AML-193 (cell line): ENCODE measurements at regions not wholly inside any gene's neighbourhood (a gene's known extent, or its start where the extent isn't known, plus 50 kb on each side); places are given as distances from the start of the nearest gene placed in this dataset.
"Not testable (repeated sequence)": the region's sequence is repeated elsewhere in the genome, so short reads cannot be mapped to it uniquely, and the experiment has no call there.

Experiments
- DNase-seq, 2 experiments: peaks; one replicate each; lab custom pipeline; 2025; lab: John Stamatoyannopoulos, UW

DNA sequence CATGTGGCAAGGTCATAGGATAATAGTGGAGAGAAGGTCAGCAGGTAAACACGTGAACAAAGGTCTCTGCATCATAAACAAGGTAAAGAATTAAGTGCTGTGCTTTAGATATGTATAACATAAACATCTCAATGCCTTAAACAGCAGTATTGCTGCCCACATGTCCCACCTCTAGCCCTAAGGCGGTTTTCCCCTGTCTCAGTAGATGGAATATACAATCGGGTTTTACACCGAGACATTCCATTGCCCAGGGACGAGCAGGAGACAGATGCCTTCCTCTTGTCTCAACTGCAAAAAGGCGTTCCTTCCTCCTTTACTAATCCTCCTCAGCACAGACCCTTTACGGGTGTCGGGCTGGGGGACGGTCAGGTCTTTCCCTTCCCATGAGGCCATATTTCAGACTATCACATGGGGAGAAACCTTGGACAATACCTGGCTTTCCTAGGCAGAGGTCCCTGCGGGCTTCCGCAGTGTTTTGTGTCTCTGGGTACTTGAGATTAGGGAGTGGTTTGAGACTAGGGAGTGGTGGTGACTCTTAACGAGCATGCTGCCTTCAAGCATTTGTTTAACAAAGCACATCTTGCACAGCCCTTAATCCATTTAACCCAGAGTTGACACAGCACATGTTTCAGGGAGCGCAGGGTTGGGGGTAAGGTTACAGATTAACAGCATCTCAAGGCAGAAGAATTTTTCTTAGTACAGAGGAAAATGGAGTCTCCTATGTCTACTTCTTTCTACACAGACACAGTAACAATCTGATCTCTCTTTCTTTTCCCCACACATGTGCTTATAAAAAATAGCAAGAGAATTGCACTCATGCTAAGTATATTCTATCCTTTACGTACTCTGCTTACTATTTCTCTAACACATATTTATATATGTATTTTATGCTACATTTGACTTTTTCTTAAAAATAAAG, 347.7 kb upstream of the TMEFF2 start:
- DNase-seq = not testable (repeated sequence)

DNA sequence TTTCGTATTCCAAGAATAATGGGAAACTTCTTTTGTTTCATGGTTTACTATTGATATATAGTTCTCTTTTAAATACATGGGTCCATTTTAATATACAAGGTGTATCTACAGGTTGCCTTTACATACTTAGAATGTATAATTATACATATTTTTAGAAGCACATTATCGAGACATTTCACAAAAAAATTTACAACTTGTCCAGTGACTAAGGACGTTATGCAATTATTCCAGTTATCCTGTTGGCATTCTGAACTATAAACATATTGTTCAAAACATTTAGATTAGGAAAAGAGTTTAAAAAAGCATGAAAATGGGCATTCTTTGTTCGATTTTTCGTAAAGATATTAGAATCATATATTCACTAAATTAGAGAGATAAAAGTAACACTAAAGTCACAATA, 344.6 kb upstream of the TMEFF2 start:
- DNase-seq = no peak

DNA sequence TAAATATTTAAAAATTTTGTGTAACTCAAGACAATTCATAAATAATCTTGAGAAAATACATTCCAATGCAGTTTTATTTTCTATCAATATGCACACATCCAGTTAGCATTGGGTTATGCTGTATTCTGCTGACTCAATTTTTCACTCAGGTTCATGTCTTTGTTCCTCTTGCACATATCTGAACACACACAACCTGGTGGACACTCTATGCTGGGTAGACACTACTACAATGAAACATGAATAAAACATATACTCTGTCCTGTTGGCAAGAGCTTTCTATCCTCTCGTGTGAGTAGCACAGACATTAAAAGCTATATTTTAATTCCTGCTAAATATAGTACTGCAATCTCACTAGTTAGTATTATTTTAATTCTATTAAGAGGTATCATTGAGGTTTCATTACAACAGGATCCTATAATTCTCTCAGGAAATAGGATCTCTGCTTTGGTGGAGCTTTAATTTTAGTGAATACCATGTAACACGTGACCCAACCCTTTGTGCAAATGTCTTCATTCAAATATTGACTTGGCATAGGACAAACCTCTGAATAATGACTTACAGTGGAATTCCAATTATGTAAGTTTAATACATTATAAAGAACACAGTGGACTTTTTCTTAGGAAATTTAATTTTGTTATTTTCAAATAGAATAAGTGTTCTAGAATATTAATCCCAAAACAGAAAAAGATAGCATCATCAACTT, 342.3 kb upstream of the TMEFF2 start:
- no peak for DNase-seq

DNA sequence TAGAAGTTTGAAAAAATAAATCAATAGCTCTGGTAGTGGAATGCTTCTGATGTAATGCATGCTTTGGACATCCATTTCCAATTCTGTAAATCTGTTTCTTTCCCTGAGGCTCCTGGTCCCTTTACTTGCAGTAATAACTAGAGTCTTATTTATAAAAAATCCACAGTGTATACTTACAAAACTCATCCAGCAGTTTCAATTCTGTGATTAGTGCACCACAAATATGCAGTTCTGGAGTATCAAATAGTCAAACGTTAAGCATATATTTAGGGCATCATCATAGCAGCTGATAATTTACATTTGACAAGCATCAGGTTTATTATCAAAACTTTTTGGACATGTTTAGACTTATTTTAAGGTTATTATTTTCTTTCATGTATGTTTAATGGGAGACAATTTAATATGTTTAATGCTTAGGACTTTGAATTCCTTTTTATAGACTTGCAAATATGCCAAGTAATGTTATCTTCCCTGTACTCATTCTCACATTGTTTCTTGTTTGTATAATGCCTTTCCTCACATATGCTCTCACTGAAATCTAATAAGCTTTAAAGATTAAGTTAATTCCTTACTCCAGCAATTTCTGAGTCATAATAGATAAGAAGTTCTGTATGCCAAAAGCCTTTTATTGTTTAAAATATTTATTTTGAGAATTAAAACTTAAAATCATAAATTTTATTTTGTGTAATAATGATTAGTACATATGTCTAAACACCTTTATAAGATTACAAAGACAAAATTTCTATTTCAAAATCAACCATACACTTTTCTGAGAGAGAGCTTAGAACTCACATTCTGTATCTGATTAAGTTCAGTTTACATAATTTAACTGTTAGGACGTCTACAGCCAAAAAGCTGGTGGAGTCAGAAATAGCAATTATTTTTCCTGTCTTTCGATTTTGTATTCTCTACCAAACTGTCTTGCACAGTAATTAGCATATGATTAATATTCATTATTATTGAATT, 341.5 kb upstream of the TMEFF2 start:
- no peak for DNase-seq

GRCh38 chr2:192534072-192534471, 339.3 kb upstream of the TMEFF2 start:
- no peak for DNase-seq

DNA sequence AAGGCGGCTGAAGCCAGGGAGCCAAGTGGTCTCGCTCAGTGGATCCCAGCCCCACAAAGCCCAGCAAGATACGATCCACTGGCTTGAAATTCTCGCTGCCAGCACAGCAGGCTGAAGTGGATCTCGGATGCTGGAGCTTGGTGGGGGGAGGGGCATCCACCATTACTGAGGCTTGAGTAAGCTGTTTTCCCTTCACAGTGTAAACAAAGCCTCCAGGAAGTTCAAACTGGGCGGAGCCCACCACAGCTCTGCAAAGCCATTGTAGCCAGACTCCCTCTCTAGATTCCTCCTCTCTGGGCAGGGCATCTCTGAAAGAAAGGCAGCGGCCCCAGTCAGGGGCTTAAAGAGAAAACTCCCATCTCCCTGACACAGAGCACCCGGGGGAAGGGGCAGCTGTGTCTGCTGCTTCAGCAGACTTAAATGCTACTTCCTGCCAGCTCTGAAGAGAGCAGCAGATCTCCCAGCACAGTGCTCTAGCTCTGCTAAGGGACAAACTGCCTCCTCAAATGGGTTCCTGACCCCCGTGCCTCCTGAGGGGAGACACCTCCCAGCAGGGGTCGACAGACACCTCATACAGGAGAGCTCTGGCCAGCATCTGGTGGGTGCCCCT, 330.0 kb upstream of the TMEFF2 start:
- DNase-seq = not testable (repeated sequence)

- not testable (repeated sequence) for DNase-seq
These were observed 329.5 kb upstream of the TMEFF2 start for GRCh38 chr2:192524214-192524613.

GRCh38 chr2:192515937-192516336, 321.2 kb upstream of the TMEFF2 start:
- DNase-seq = no peak

GRCh38 chr2:192513575-192513974, 318.8 kb upstream of the TMEFF2 start:
- DNase-seq = no peak

DNA sequence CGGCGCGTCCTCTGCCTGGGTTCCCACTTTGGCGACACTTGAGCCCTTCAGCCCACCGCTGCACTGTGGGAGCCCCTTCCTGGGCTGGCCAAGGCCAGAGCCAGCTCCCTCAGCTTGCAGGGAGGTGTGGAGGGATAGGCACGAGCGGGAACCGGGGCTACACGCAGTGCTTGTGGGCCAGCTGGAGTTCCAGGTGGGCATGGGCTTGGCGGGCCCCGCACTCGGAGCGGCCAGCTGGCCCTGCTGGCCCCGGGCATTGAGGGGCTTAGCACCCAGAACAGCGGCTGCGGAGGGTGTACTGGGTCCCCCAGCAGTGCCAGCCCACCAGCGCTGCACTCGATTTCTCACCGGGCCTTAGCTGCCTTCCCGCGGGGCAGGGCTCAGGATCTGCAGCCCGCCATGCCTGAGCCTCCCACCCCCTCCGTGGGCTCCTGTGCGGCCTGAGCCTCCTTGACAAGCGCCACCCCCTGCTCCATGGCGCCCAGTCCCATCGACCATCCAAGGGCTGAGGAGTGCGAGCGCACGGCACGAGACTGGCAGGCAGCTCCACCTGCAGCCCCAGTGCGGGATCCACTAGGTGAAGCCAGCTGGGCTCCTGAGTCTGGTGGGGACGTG, 313.2 kb upstream of the TMEFF2 start:
- DNase-seq = not testable (repeated sequence)

- DNase-seq = no peak
These were observed 305.9 kb upstream of the TMEFF2 start for GRCh38 chr2:192500550-192501200.

GRCh38 chr2:192499476-192499875, 304.7 kb upstream of the TMEFF2 start:
- DNase-seq = no peak

DNA sequence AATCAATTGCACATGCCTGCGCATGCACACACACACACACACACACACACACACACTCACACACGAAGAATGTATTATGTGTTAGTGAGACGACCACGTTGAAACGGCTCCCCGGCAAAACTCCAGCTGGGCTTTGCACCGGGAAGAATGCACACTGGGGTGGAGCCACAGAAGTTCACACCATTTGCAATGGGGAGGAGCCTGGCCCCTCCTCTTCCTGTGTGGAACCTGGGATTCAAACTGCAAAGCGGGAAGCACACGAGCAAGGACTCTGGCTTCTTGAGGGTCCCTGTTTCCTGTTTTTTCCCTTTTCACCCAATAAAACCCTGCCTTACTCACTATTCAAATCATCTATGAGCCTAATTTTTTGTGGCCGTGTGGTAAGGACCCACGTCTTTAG, 304.0 kb upstream of the TMEFF2 start:
- no peak for DNase-seq

- not testable (repeated sequence) for DNase-seq
These were observed 293.4 kb upstream of the TMEFF2 start for GRCh38 chr2:192488158-192488557.

DNA sequence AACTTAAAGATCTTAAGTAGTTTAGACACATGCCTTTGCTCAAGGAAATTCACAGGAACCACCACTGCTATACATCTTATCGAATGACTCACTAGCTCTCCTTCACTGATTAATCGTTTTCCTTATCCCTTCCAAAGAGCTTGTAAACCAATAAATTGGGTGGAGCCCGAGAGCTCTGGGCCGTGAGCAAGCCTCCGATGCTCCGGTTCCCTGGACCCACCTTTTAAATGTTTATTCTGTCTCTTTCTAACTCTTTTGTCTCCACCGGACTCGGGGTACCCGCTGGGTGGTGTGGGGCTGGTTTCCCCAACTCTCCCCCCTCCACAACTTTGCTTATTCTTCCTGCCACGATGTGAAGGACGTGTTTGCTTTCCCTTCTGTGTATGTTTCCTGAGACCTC, 292.9 kb upstream of the TMEFF2 start:
- no peak for DNase-seq

- no peak for DNase-seq
These were observed 290.2 kb upstream of the TMEFF2 start for GRCh38 chr2:192484903-192485302.

GRCh38 chr2:192480984-192481383, 286.3 kb upstream of the TMEFF2 start:
- no peak for DNase-seq

DNA sequence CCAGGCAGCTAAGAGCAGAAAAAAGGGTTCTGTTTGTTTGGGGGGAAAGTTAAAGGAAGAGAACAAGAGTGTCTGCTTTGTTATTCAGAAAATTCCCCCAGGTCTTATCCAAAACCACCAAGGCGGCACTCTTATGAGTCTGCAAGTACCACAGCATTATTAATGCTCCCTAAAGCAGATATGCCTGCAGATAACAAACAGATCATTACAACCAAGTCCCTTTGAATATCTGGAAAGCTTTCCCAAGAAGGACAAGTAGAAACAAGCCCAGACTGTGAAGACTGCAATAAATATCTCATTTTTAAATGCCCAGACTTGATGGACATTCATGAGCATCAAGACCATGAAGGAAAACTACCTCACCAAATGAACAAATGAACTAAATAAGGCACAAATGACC, 278.6 kb upstream of the TMEFF2 start:
- no peak for DNase-seq

- DNase-seq = no peak
These were observed 277.2 kb upstream of the TMEFF2 start for GRCh38 chr2:192471982-192472381.

DNA sequence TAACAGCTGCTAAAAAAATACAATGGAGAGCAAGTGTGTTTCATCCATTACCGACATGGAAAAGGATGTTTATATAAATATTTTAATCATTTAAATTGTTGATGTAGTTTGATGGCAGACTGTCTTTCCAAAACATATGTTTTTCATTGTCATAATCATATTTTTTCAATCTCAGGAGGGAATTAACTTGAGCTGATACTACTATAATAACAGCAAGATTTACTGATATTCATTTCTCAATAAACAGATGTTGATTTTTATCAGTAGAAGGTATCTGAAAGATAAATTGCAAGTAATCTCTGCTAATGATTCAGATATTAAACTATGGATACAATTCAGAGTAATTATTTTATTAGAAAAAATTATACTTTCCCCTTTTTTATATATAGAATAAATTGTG, 274.9 kb upstream of the TMEFF2 start:
- no peak for DNase-seq
